CD14-positive monocyte (primary cell): ENCODE measurements at regions not wholly inside any gene's neighbourhood (a gene's known extent, or its start where the extent isn't known, plus 50 kb on each side); places are given as distances from the start of the nearest gene placed in this dataset.
A peak's percentile ranks its signal among the peaks of the same experiment; 100 is the strongest.

Experiments used
- DNase-seq, 3 donors: peaks; one replicate each; pipeline ENCODE4 v3.0.0-alpha.2; 2011 to 2022
- H2AFZ ChIP-seq: 2 replicates; pipeline ENCODE4 v1.6.0; 2012; ENCODE audit warnings: mild to moderate bottlenecking, low read depth, low read length, inconsistent platforms; ENCODE audit not compliant: insufficient read depth, poor library complexity, severe bottlenecking
- H3K27ac ChIP-seq, 2 donors: 1 replicate in 1 of 2; 2 replicates in 1 of 2; pipeline ENCODE4 v1.5.1; 2012 to 2013; ENCODE audit warnings: low read length in 2 of 2, control low read depth in 1 of 2, inconsistent platforms in 1 of 2, low read depth in 1 of 2, mild to moderate bottlenecking in 1 of 2
- H3K27me3 ChIP-seq, 2 donors: one replicate each; pipeline versions ENCODE4 v1.6.0 to v1.6.1; 2011 to 2013; ENCODE audit warnings: low read length in 2 of 2; ENCODE audit not compliant: control insufficient read depth in 2 of 2, insufficient read depth in 2 of 2
- H3K36me3 ChIP-seq, 2 donors: replicated peaks in 1 of 2; 1 replicate in 1 of 2; 2 replicates in 1 of 2; pipeline versions ENCODE4 v1.5.1 to v1.6.1; 2012 to 2013; ENCODE audit warnings: low read length in 2 of 2, control low read depth in 1 of 2, inconsistent platforms in 1 of 2, mild to moderate bottlenecking in 1 of 2; ENCODE audit not compliant: insufficient read depth in 2 of 2, control insufficient read depth in 1 of 2
- H3K4me1 ChIP-seq, 2 donors: 1 replicate in 1 of 2; 2 replicates in 1 of 2; pipeline versions ENCODE4 v1.5.1 to v1.6.1; 2012 to 2013; ENCODE audit warnings: low read length in 2 of 2, control low read depth in 1 of 2, inconsistent platforms in 1 of 2, mild to moderate bottlenecking in 1 of 2, moderate library complexity in 1 of 2; ENCODE audit not compliant: insufficient read depth in 2 of 2, control insufficient read depth in 1 of 2
- H3K4me2 ChIP-seq: replicated peaks from 2 replicates; pipeline ENCODE3; 2012; ENCODE audit warnings: low read length, moderate library complexity, mild to moderate bottlenecking; ENCODE audit not compliant: poor library complexity, severe bottlenecking; ENCODE audit errors: extremely low read depth
- H3K4me3 ChIP-seq, 3 experiments: fragments of 200-600 bp in 1 of 3; sonication (generic) in 1 of 3; replicated peaks in 1 of 3; 1 replicate in 2 of 3; 2 replicates in 1 of 3; pipeline ENCODE4 v1.5.1; 2011 to 2013; ENCODE audit warnings: low read length in 3 of 3, mild to moderate bottlenecking in 3 of 3, control low read depth in 2 of 3, low read depth in 2 of 3, inconsistent platforms in 1 of 3, moderate library complexity in 1 of 3
- H3K79me2 ChIP-seq: 2 replicates; pipeline ENCODE4 v1.6.0; 2012; ENCODE audit warnings: mild to moderate bottlenecking, control low read depth, inconsistent platforms, low read length, moderate library complexity; ENCODE audit not compliant: insufficient read depth
- H3K9ac ChIP-seq: 2 replicates; pipeline ENCODE4 v1.6.0; 2017; ENCODE audit warnings: low read length, mild to moderate bottlenecking; ENCODE audit not compliant: insufficient read depth, poor library complexity, severe bottlenecking
- H3K9me3 ChIP-seq, 2 donors: replicated peaks in 1 of 2; 1 replicate in 1 of 2; 2 replicates in 1 of 2; pipeline versions ENCODE4 v1.5.1 to v1.6.1; 2012 to 2013; ENCODE audit warnings: low read length in 2 of 2, control low read depth in 1 of 2; ENCODE audit not compliant: control insufficient read depth in 1 of 2, insufficient read depth in 1 of 2
- H4K20me1 ChIP-seq: 2 replicates; pipeline ENCODE4 v1.6.0; 2012; ENCODE audit warnings: mild to moderate bottlenecking, low read length, control low read depth, moderate library complexity; ENCODE audit not compliant: insufficient read depth
- H3K27ac Mint-ChIP-seq, 7 donors: one replicate each; pipeline ENCODE4 v1.8.0; 2020; ENCODE audit warnings: mild to moderate bottlenecking in 7 of 7, mixed read lengths in 7 of 7, moderate library complexity in 6 of 7, inconsistent platforms in 2 of 7
- H3K27me3 Mint-ChIP-seq, 3 donors: one replicate each; pipeline ENCODE4 v1.8.0; 2021 to 2022; ENCODE audit warnings: low read depth in 3 of 3, mild to moderate bottlenecking in 3 of 3, mixed read lengths in 3 of 3, moderate library complexity in 3 of 3, inconsistent platforms in 1 of 3
- H3K36me3 Mint-ChIP-seq, 2 donors: one replicate each; pipeline ENCODE4 v1.8.0; 2020; ENCODE audit warnings: mixed read lengths in 2 of 2, inconsistent platforms in 1 of 2, mild to moderate bottlenecking in 1 of 2
- H3K4me1 Mint-ChIP-seq: one replicate; pipeline ENCODE4 v1.8.0; 2020; ENCODE audit warnings: mild to moderate bottlenecking, mixed read lengths
- H3K4me3 Mint-ChIP-seq, 2 donors: one replicate each; pipeline ENCODE4 v1.8.0; 2020; ENCODE audit warnings: mild to moderate bottlenecking in 2 of 2, mixed read lengths in 2 of 2, moderate library complexity in 1 of 2
- H3K9me3 Mint-ChIP-seq, 7 donors: one replicate each; pipeline ENCODE4 v1.8.0; 2020 to 2022; ENCODE audit warnings: mixed read lengths in 7 of 7, mild to moderate bottlenecking in 6 of 7, moderate library complexity in 6 of 7, inconsistent platforms in 2 of 7
- WGBS: methylation state at CpG from one replicate; pipeline ENCODE4 v1.1.5; 2013; ENCODE audit warnings: missing lambda C conversion rate; ENCODE audit not compliant: insufficient coverage; 5-methylcytosine and 5-hydroxymethylcytosine counted together
- intact Hi-C, 2 donors: fragments of 100-400 bp; cut with micrococcal nuclease; formaldehyde crosslinking; loops; one replicate each; pipeline versions ENCODE4 v1.15.0 to v1.15.1; 2023
- TF ChIP-seq, protein P1 (sequence below): fragments of 200-600 bp; IDR thresholded peaks from one replicate; pipeline ENCODE4 v1.8.0; 2022; ENCODE audit warnings: antibody characterized with exemption, mild to moderate bottlenecking

DNA sequence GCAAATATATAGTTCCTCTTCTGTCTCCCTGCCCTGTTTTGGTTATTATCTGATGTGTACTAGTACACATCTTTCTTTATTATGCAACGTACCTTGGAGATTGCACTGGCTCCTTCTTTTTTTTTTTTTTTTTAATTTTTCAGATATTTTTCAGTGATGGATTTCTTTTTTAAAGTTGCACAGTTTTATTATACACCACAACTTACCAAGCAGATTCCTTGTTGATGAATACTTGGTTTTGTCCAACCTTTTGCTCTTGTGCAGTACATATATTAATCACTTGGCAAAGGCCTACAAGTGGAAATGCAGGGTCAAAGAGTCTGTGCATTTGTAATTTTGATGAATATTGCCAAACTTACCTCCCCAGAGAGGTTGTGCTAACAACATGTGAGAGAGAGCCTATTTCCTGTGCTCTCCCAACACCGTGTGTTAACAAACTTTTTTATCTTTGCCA is 50.1 kb upstream of the RNF24 start:
- H3K4me3 Mint-ChIP-seq: peak overlapping the region in 1 of 2 donors; percentile 74

More for the DNA sequence above, 50.1 kb upstream of the RNF24 start:
- intact Hi-C loops: loop anchor here in 1 of 2 donors (5.0 kb wide), 1 partner anchor 73 kb away; no protein-coding TSS in a partner anchor
- Histone ChIP-seq H3K4me3 (no peak overlapping the region), H3K9me3 (no peaks in the 10 kb centered on the region), H3K36me3 (no peaks in the 10 kb centered on the region), H3K4me1 (peaks cover 84 to 97% of the 10 kb centered on the region in 2 donors), H3K27ac (peak overlapping the region in 1 of 2 donors; percentile 71), H3K9ac (no peak overlapping the region), H3K79me2 (no peaks in the 10 kb centered on the region), H3K4me2 (no peak overlapping the region), H4K20me1 (no peaks in the 10 kb centered on the region), H3K27me3 (no peaks in the 10 kb centered on the region), H2AFZ (no peak overlapping the region)
- H3K27ac Mint-ChIP-seq: peak overlapping the region; percentile 80 to 94 (median 88)
- H3K9me3 Mint-ChIP-seq: peaks cover 0 to 1% (median 0%) of the 10 kb centered on the region in 7 donors
- no peaks in the 10 kb centered on the region for H3K36me3 Mint-ChIP-seq
- no CpG with 5 or more reads among the region's 2 CpGs for WGBS
- peaks cover 0 to 2% (median 0%) of the 10 kb centered on the region in 3 donors for H3K27me3 Mint-ChIP-seq
- peak in 2 of 3 donors; percentile 31 to 68 for DNase-seq
- H3K4me1 Mint-ChIP-seq: peaks cover 92% of the 10 kb centered on the region
- TF ChIP-seq, protein P1, sequence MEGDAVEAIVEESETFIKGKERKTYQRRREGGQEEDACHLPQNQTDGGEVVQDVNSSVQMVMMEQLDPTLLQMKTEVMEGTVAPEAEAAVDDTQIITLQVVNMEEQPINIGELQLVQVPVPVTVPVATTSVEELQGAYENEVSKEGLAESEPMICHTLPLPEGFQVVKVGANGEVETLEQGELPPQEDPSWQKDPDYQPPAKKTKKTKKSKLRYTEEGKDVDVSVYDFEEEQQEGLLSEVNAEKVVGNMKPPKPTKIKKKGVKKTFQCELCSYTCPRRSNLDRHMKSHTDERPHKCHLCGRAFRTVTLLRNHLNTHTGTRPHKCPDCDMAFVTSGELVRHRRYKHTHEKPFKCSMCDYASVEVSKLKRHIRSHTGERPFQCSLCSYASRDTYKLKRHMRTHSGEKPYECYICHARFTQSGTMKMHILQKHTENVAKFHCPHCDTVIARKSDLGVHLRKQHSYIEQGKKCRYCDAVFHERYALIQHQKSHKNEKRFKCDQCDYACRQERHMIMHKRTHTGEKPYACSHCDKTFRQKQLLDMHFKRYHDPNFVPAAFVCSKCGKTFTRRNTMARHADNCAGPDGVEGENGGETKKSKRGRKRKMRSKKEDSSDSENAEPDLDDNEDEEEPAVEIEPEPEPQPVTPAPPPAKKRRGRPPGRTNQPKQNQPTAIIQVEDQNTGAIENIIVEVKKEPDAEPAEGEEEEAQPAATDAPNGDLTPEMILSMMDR: no peak
